ENCODE measurements at regions not wholly inside any gene's neighbourhood (a gene's known extent, or its start where the extent isn't known, plus 50 kb on each side); places are given as distances from the start of the nearest gene placed in this dataset.

- TF ChIP-seq CTCF (IDR thresholded peaks at IDR 0.05) (no peak), POLR2A (IDR thresholded peaks at IDR 0.05) (no peak)
Measured at GRCh38 chr4:115315182-115315581, 201.8 kb upstream of the NDST4 start.
